GM12872 (cell line): ENCODE measurements at regions not wholly inside any gene's neighbourhood (a gene's known extent, or its start where the extent isn't known, plus 50 kb on each side); places are given as distances from the start of the nearest gene placed in this dataset.

Experiments used
- TF ChIP-seq, protein P1 (sequence below): IDR thresholded peaks from 3 replicates; pipeline ENCODE4 v1.5.1; 2011; ENCODE audit warnings: low read depth, mild to moderate bottlenecking, low read length, moderate library complexity; ENCODE audit not compliant: insufficient read depth

DNA sequence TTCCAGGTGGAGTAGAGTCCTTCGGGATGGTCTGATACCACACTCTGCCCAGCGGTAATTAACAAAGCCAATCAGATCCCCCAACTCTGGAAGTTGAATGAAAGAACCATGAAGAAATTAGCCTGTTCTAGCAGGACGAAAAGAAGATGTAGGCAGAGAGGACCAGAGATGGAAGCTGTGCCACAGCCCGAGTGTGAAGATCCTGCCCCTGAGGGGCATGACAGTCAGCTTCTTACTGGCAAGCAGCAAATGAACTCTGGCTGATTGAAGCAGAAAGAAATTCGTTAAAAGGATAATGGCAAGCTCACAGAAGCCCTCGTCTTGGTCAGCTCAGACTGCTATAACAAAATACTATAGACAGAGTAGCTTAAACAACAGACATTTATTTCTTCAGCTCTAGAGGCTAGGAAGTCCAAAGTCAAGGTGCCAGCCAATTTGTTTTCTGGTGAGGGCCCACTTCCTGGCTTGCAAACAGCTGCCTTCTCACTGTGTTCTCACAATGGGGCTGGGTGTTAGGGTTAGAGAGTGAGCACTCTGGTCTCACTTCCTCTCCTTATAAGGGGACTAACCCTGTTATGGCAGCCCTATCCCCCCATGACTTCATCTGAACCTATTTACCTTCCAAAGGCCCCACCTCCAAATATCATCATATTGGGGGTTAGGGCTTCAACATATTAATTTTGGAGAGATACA is 307.1 kb downstream of the VPS13C start:
- TF ChIP-seq, protein P1, sequence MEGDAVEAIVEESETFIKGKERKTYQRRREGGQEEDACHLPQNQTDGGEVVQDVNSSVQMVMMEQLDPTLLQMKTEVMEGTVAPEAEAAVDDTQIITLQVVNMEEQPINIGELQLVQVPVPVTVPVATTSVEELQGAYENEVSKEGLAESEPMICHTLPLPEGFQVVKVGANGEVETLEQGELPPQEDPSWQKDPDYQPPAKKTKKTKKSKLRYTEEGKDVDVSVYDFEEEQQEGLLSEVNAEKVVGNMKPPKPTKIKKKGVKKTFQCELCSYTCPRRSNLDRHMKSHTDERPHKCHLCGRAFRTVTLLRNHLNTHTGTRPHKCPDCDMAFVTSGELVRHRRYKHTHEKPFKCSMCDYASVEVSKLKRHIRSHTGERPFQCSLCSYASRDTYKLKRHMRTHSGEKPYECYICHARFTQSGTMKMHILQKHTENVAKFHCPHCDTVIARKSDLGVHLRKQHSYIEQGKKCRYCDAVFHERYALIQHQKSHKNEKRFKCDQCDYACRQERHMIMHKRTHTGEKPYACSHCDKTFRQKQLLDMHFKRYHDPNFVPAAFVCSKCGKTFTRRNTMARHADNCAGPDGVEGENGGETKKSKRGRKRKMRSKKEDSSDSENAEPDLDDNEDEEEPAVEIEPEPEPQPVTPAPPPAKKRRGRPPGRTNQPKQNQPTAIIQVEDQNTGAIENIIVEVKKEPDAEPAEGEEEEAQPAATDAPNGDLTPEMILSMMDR = no peak

DNA sequence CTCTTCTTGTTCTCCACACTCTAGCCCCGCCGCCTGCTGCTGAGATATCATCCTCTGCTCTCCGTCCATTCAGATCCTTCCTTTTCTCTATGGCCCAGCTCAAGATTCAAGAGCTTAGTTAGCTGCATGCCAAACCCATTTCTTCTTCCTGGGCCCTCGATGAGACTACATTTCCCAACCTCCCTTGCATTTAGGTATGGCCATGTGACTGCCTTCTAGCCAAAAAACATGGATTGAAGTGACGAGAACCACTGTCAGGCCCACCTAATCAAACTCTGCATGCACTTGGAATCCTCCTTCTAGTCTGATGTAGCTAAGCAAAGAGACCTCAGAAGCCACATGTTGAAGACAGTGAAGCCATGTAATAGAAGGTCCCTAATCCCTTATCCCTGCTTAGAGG is 308.2 kb downstream of the VPS13C start:
- TF ChIP-seq, protein P1 = no peak

DNA sequence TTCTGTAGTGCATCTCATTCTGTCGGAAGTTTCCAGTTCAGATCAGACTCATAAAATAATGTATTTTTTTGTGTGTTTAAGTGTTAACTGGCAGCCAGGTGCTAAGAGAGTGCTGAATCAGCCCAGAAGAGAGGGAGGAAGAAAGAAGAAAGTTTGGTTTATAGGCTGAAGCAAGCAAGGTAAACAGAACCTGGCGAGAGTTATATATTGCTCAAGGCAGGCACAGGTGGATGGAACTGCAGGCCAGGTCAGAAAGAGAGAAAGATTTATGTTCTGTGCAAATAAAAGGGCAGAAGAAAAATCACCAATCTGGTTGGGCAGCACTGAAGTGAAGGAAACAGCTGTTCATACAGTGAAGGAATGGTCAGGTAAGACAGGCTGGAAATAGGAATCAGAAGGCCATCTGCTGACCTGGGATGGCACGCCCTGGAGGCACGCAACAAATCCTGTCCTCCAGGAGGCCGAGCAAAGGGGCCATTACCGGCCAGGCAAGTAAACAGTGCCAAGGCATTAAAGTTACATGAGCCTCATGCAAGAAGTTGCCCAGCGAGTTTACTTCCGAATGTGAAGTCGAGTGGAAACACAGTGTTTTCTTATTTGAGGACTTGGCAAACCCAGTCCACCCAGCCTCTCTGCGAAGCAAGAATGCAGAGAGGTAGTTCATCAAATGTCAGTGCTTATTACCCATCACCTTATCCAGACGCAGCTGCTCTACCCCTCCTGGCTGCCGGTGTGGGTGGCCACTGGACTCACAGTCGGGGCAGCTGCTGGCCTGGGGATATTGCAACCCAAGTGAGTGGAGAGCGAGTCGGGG is 309.8 kb downstream of the VPS13C start:
- TF ChIP-seq, protein P1 = no peak

DNA sequence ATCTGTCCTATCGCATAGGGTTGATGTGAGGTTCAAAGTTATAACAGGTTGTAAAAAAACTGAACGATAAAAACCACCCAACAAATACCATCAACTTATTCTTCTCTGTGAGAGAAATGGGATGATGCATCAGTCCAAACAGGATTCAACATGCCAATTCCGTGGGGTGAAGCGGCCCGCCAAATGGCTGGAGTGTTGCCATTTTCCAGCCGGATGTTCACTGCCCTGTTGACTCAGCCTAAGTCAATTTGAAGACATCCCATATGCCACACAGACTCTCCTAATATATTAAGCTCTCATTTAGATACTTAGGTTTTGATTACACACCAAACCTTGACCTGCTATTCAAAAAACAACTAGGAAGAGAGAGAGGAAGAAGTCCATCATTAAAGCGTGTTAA is 311.1 kb downstream of the VPS13C start:
- TF ChIP-seq, protein P1 = no peak

DNA sequence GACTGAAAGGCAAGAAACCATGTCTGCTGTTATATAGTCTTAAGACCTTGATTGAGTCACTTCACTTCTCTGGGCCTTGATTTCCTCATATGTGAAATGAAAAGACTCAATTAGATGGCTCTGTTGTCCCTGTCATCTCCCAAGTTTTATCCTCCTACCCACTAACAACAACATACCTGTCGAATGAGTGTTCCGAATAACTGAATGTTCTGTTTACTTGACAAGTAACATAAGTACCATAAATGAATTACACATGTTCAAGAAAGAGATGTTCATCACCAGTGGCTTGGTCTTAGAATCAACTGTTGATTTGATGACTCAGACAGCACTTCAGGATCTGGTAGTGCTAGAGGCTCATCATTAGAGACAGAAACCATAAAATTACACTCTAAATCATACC is 311.7 kb downstream of the VPS13C start:
- TF ChIP-seq, protein P1 = no peak

DNA sequence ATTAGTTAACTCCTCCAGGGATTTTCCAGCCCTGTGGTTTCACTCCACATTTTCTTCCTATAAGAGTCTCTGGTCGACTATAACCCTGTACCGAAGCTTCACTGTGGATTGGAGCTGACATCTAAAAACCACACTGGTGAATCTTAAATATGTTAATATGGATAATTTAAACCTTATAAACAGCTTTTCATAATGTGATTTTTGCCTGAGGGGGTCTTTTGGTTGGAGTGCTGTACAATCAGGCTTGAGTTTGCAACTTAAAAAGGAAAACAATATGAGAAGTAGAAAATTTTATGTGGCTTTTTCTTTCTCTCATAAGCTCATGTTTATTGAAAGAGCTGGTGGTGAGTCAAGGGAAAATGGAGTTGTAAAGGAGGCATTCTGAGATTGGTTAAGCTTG is 313.7 kb downstream of the VPS13C start:
- TF ChIP-seq, protein P1 = no peak

DNA sequence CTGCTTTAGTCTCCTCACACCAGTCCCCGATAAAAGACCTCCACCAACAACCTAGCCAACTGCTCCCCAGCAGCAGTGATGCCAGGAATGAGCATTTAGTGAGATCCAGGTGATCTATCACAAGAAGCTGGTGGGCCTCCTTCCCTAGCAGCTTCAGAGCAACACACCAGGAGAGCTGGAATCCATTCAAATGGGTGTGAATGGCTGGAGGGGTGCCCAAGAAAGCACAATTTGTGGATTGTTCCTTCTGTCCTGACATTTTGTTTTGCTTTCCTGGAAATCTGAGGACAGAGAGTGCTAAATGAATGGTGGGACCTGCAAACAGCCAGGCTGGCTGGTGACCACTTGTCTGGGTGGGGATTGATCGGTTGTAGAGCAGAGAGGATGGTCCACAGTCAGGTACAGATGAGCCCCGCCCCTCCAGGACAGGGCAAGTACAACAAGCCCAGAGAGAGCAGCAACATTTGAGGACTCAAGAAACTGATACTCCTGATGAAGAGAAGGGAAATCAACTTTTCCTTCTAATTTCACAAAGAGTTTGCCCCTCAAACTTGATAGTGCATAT is 316.8 kb downstream of the VPS13C start:
- TF ChIP-seq, protein P1 = no peak
